Calu3 (cell line): ENCODE measurements at regions not wholly inside any gene's neighbourhood (a gene's known extent, or its start where the extent isn't known, plus 50 kb on each side); places are given as distances from the start of the nearest gene placed in this dataset.

Experiments
- BruUV-seq: library from RNA; stranded (reverse); fragments of 400-500 nt; replicated peaks from 2 replicates; lab custom pipeline; 2021; lab: Mats Ljungman, UMichigan
- CTCF ChIA-PET: fragments of 300-600 bp; sonication (Branson Sonifier 250); formaldehyde crosslinking; loops from one replicate; lab custom pipeline; 2022; ENCODE audit warnings: antibody characterized with exemption; lab: Charles Lee
- DNase-seq: peaks from one replicate; pipeline ENCODE4 v3.0.0; 2022
- H3K27ac Mint-ChIP-seq: one replicate; pipeline ENCODE4 v1.8.0; 2022; ENCODE audit warnings: mixed read lengths; ENCODE audit not compliant: unreplicated experiment
- H3K27me3 Mint-ChIP-seq: one replicate; pipeline ENCODE4 v1.8.0; 2022; ENCODE audit warnings: mixed read lengths; ENCODE audit not compliant: unreplicated experiment
- H3K36me3 Mint-ChIP-seq: one replicate; pipeline ENCODE4 v1.8.0; 2022; ENCODE audit warnings: mild to moderate bottlenecking, moderate library complexity, mixed read lengths; ENCODE audit not compliant: insufficient read depth, unreplicated experiment
- H3K4me1 Mint-ChIP-seq: one replicate; pipeline ENCODE4 v1.8.0; 2022; ENCODE audit warnings: mild to moderate bottlenecking, low read depth, mixed read lengths; ENCODE audit not compliant: unreplicated experiment
- H3K4me3 Mint-ChIP-seq: one replicate; pipeline ENCODE4 v1.8.0; 2022; ENCODE audit warnings: mild to moderate bottlenecking, low read depth, moderate library complexity, mixed read lengths; ENCODE audit not compliant: unreplicated experiment
- H3K9me3 Mint-ChIP-seq: one replicate; pipeline ENCODE4 v1.8.0; 2022; ENCODE audit warnings: low read depth, mixed read lengths; ENCODE audit not compliant: unreplicated experiment
- intact Hi-C: fragments of 100-400 bp; cut with micrococcal nuclease; formaldehyde crosslinking; loops from one replicate; pipeline ENCODE4 v1.10.0; 2022; ENCODE audit not compliant: unreplicated experiment
- TF ChIP-seq, protein P1 (sequence below): fragments of 200-600 bp; IDR thresholded peaks from one replicate; pipeline ENCODE4 v1.8.0; 2022; ENCODE audit warnings: antibody characterized with exemption; ENCODE audit not compliant: unreplicated experiment

- TF ChIP-seq, protein P1, sequence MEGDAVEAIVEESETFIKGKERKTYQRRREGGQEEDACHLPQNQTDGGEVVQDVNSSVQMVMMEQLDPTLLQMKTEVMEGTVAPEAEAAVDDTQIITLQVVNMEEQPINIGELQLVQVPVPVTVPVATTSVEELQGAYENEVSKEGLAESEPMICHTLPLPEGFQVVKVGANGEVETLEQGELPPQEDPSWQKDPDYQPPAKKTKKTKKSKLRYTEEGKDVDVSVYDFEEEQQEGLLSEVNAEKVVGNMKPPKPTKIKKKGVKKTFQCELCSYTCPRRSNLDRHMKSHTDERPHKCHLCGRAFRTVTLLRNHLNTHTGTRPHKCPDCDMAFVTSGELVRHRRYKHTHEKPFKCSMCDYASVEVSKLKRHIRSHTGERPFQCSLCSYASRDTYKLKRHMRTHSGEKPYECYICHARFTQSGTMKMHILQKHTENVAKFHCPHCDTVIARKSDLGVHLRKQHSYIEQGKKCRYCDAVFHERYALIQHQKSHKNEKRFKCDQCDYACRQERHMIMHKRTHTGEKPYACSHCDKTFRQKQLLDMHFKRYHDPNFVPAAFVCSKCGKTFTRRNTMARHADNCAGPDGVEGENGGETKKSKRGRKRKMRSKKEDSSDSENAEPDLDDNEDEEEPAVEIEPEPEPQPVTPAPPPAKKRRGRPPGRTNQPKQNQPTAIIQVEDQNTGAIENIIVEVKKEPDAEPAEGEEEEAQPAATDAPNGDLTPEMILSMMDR, result no peak
- H3K36me3 Mint-ChIP-seq, result no peaks in the 10 kb centered on the region
- DNase-seq, result no peak
- no TSS peak for BruUV-seq
- intact Hi-C loops, result no loop called here
- H3K4me3 Mint-ChIP-seq, result no peak overlapping the region
- H3K27ac Mint-ChIP-seq, result no peak overlapping the region
- CTCF ChIA-PET, result no interaction called here
- no peaks in the 10 kb centered on the region for H3K27me3 Mint-ChIP-seq
- no peaks in the 10 kb centered on the region for H3K9me3 Mint-ChIP-seq
- H3K4me1 Mint-ChIP-seq, result peaks cover 8% of the 10 kb centered on the region
Observed at GRCh38 chr1:193674292-193674944, 488.0 kb upstream of the B3GALT2 start.

DNA sequence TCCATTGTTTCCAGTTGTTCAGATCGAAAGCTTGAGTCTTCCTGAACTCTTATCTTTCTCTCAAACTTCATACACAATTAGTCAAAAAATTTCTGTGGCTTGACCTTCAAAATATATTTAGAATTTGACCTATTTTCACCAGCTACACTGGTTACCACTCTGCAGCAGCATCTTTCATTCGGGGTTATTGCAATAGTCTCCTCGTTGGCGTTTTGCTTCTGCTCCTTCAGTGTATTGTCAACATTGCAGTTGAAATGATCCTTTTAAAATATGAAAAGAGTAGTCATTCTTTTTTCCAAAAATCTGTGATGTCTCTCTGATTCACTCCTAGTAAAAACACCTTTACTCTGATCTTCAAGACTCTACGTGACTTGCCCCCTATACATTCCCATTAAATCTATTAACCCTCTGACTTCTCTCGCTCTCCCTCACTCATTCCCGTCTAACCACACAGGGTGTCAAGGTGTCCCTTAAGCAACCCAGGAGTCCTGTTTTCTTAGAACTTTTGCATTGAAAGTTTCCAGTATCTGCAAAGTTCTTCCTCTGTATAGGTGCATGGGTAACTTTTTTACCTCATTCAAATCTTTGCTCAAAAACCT lies 480.2 kb upstream of the B3GALT2 start:
- CTCF ChIA-PET, result no interaction called here
- H3K4me1 Mint-ChIP-seq, result no peaks in the 10 kb centered on the region
- no peaks in the 10 kb centered on the region for H3K36me3 Mint-ChIP-seq
- no peak overlapping the region for H3K27ac Mint-ChIP-seq
- intact Hi-C loops, result no loop called here
- no peak for DNase-seq
- TF ChIP-seq, protein P1, result no peak
- H3K9me3 Mint-ChIP-seq, result no peaks in the 10 kb centered on the region
- H3K4me3 Mint-ChIP-seq, result no peak overlapping the region
- BruUV-seq, result no TSS peak
- H3K27me3 Mint-ChIP-seq, result no peaks in the 10 kb centered on the region

GRCh38 chr1:193663965-193664364 lies 477.6 kb upstream of the B3GALT2 start:
- H3K36me3 Mint-ChIP-seq, result no peaks in the 10 kb centered on the region
- DNase-seq, result no peak
- BruUV-seq, result no TSS peak
- H3K9me3 Mint-ChIP-seq, result no peaks in the 10 kb centered on the region
- no peak overlapping the region for H3K4me3 Mint-ChIP-seq
- no peak overlapping the region for H3K27ac Mint-ChIP-seq
- intact Hi-C loops, result no loop called here
- no peaks in the 10 kb centered on the region for H3K27me3 Mint-ChIP-seq
- no peaks in the 10 kb centered on the region for H3K4me1 Mint-ChIP-seq
- CTCF ChIA-PET, result no interaction called here
- TF ChIP-seq, protein P1, result no peak

DNA sequence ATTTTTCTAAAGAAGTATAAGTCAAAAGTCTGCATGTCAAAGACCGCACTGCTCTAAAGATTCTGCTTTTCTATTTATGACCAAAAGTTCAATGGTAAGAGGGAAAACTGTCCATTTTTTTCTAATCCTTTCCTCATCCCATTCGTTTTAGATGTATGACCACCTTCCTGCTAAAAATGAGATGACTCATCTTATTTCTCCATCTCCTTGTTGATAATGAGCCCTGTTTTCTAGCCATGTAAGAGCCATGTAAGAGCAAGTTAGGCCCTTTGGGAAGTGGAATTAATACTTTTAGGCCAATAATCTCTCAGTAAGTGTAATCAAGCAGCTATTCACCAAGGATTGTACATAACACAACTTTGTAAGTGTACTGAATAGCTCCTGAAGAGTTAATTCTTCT lies 475.6 kb upstream of the B3GALT2 start:
- Mint-ChIP-seq H3K27ac (no peak overlapping the region), H3K9me3 (no peaks in the 10 kb centered on the region), H3K36me3 (no peaks in the 10 kb centered on the region), H3K27me3 (no peaks in the 10 kb centered on the region), H3K4me1 (no peaks in the 10 kb centered on the region), H3K4me3 (no peak overlapping the region)
- TF ChIP-seq, protein P1, result no peak
- CTCF ChIA-PET, result no interaction called here
- no TSS peak for BruUV-seq
- no peak for DNase-seq
- intact Hi-C loops, result no loop called here
